ENCODE measurements at regions not wholly inside any gene's neighbourhood (a gene's known extent, or its start where the extent isn't known, plus 50 kb on each side); places are given as distances from the start of the nearest gene placed in this dataset.

DNA sequence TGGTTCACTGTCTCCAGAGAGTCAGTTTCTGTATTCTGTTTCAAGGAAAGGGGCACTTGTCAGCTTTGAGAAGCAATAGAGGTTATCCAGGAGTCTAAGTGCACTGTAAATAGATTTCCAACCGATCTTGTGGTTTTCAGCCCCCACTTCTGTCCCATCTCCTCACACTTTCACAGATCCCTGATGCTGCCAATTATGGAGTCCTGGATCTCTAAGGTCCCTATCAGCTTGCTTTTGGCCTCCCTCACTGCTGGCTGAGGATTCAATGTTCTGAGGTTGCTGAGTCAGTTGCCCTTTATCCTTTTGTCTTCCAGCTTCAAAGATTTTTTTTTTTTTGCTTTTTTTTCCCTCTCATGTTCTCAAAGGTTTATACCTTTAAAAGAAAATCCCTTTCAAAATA lies 98.4 kb downstream of the DIRAS3 start:
- Histone ChIP-seq H3K36me3 (ENCODE audit: low read depth, missing control alignments) (no peaks in the 10 kb centered on the region), H3K9me3 (no peaks in the 10 kb centered on the region), H3K27ac (no peak overlapping the region), H3K27me3 (no peaks in the 10 kb centered on the region), H3K4me3 (no peak overlapping the region), H3K4me1 (peaks cover 4% of the 10 kb centered on the region)
- no peak for DNase-seq
- WGBS, 2 donors, result 60 to 72% methylated on average over 1 of the region's 1 CpG
- TF ChIP-seq POLR2A (IDR thresholded peaks at IDR 0.05), result no peak
- TF ChIP-seq, protein P1, sequence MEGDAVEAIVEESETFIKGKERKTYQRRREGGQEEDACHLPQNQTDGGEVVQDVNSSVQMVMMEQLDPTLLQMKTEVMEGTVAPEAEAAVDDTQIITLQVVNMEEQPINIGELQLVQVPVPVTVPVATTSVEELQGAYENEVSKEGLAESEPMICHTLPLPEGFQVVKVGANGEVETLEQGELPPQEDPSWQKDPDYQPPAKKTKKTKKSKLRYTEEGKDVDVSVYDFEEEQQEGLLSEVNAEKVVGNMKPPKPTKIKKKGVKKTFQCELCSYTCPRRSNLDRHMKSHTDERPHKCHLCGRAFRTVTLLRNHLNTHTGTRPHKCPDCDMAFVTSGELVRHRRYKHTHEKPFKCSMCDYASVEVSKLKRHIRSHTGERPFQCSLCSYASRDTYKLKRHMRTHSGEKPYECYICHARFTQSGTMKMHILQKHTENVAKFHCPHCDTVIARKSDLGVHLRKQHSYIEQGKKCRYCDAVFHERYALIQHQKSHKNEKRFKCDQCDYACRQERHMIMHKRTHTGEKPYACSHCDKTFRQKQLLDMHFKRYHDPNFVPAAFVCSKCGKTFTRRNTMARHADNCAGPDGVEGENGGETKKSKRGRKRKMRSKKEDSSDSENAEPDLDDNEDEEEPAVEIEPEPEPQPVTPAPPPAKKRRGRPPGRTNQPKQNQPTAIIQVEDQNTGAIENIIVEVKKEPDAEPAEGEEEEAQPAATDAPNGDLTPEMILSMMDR (IDR thresholded peaks at IDR 0.05), result no peak
- intact Hi-C loops (cut with DNase I; ENCODE audit: low total_unique reads), result no loop called here

DNA sequence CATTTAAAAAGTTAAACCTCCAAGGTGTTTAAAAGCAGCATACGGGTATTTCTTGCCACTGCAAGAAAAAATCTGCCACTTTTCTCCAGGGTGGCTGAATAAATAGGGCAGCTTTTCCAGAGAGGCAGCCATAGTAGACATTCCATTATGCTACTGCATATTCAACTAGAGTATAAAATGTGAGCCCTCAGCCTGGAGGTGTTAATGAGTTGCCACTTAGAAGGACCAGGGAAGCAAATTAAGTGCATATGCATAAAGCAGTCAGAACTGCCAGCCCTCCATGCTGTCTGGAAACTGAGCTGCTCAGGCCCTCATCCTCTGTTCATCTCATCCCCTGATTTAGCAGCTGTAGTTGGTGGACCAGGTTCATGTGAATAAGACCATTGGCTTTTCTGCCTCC lies 99.4 kb downstream of the DIRAS3 start:
- H3K4me3 ChIP-seq, result no peak overlapping the region
- WGBS, 2 donors, result 59 to 73% methylated on average over 1 of the region's 1 CpG
- peaks cover 3% of the 10 kb centered on the region for H3K4me1 ChIP-seq
- H3K27ac ChIP-seq, result no peak overlapping the region
- H3K9me3 ChIP-seq, result no peaks in the 10 kb centered on the region
- intact Hi-C loops (cut with DNase I; ENCODE audit: low total_unique reads), result no loop called here
- no peak for DNase-seq
- H3K27me3 ChIP-seq, result no peaks in the 10 kb centered on the region
- TF ChIP-seq, protein P1 (IDR thresholded peaks at IDR 0.05), result no peak
- TF ChIP-seq POLR2A (IDR thresholded peaks at IDR 0.05), result no peak
- H3K36me3 ChIP-seq (ENCODE audit: low read depth, missing control alignments), result no peaks in the 10 kb centered on the region

DNA sequence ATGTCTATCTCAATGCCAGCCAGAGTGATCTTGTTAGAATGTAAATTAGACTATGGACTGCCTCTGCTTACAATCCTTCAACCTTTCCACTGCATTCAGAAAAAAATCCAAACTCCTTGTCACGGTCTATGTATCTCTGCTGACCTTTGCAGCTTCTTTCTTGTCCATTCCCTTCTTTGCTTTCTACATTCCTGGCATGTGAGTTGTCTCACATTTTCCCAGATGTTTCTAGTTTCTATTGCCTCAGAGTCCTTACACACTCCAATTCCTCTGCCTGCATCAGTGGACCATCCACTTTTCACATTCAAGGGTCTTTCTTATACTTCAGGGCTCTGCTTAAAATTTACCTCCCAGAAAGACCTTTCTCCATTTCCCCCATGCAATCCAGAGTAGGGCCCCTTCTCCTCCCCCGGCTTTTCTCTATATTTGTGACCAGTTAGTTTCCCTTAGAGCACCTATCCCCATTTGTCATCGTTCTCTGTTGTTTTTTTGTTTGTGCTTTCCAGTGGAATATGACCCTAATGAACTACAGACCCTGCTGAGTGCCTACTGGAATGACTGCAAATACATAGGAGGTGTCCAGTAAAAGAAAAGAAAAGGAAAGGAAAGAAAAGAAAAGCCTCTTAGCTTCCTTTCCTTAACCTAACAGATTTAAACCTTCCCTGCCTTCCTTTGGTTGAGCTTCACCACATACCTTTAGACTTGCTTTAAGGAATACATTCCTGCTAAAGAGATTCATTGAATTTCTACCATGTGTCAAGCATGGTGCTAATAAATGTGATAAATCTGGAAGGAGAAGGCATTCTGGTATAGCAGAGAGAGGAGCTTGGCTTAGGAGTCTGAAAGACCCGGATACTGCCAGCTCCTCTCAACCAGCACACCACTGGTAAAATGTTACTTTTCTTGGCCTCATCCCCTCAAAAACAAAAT lies 102.0 kb downstream of the DIRAS3 start:
- WGBS, 2 donors, result 73 to 74% methylated on average over 4 of the region's 4 CpGs
- peaks cover 1% of the 10 kb centered on the region for H3K4me1 ChIP-seq
- no peaks in the 10 kb centered on the region for H3K36me3 ChIP-seq (ENCODE audit: low read depth, missing control alignments)
- intact Hi-C loops (cut with DNase I; ENCODE audit: low total_unique reads), result no loop called here
- H3K4me3 ChIP-seq, result no peak overlapping the region
- H3K9me3 ChIP-seq, result no peaks in the 10 kb centered on the region
- no peak for DNase-seq
- no peak for TF ChIP-seq POLR2A (IDR thresholded peaks at IDR 0.05)
- TF ChIP-seq, protein P1 (IDR thresholded peaks at IDR 0.05), result no peak
- no peak overlapping the region for H3K27ac ChIP-seq
- no peaks in the 10 kb centered on the region for H3K27me3 ChIP-seq

DNA sequence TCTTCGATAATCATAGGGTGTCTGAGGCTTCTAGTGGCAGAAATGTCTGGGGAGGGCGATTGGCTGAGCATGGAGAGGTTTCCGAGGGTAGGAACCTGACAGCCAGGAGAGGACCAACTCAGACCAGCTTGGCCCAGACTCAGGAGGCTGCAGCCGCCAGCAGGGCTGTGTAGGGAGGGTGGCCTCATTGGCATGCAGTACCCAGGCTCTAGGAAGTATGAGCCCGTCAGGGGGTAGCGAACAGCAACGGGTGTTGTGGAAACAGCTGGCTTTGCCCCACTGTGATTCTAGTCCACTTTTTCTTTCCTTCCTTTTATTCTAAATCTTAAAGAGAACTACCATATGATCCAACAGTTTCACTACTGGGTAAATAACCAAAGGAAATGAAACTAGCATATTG lies 103.3 kb downstream of the DIRAS3 start:
- no peak overlapping the region for H3K27ac ChIP-seq
- no peak for TF ChIP-seq POLR2A (IDR thresholded peaks at IDR 0.05)
- no peaks in the 10 kb centered on the region for H3K27me3 ChIP-seq
- H3K36me3 ChIP-seq (ENCODE audit: low read depth, missing control alignments), result no peaks in the 10 kb centered on the region
- no peaks in the 10 kb centered on the region for H3K9me3 ChIP-seq
- DNase-seq, result no peak
- H3K4me1 ChIP-seq, result no peaks in the 10 kb centered on the region
- intact Hi-C loops (cut with DNase I; ENCODE audit: low total_unique reads), result no loop called here
- WGBS, 2 donors, result 82 to 86% methylated on average over 7 of the region's 7 CpGs
- no peak overlapping the region for H3K4me3 ChIP-seq

- H3K27ac ChIP-seq, result no peak overlapping the region
- H3K4me3 ChIP-seq, result no peak overlapping the region
- intact Hi-C loops (cut with DNase I; ENCODE audit: low total_unique reads), result no loop called here
- TF ChIP-seq, protein P1 (IDR thresholded peaks at IDR 0.05), result no peak
- TF ChIP-seq POLR2A (IDR thresholded peaks at IDR 0.05), result no peak
- WGBS, 2 donors, result 64 to 67% methylated on average over 7 of the region's 7 CpGs
- H3K4me1 ChIP-seq, result no peaks in the 10 kb centered on the region
- no peaks in the 10 kb centered on the region for H3K27me3 ChIP-seq
- no peak for DNase-seq
- H3K36me3 ChIP-seq (ENCODE audit: low read depth, missing control alignments), result no peaks in the 10 kb centered on the region
- H3K9me3 ChIP-seq, result no peaks in the 10 kb centered on the region
Observed at GRCh38 chr1:67945733-67946374, 104.6 kb downstream of the DIRAS3 start.
